ENCODE measurements at regions not wholly inside any gene's neighbourhood (a gene's known extent, or its start where the extent isn't known, plus 50 kb on each side); places are given as distances from the start of the nearest gene placed in this dataset.

DNA sequence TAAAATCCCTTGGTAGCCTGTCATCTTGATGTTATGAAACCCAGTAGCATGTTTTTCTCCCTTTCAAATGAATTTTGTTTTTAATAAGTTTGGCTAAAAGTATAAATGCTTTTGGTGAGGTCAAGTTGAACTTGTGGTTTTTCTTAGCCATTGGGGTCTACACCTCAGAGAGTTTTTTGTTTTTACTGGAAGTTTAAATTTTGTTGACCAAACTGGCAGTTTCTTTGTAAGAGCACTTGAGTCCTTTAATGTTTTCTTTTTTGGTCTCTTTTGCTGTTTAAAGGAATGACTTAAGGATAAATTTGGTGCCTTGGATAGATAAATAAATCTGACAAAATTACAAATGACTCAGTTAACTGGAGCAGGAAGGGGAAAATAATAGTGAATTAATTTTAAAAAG is 577.3 kb downstream of the SATB2 start:
- TF ChIP-seq CTCF (IDR thresholded peaks at IDR 0.05) (no peak), POLR2A (IDR thresholded peaks at IDR 0.05) (no peak)
